ENCODE measurements at regions not wholly inside any gene's neighbourhood (a gene's known extent, or its start where the extent isn't known, plus 50 kb on each side); places are given as distances from the start of the nearest gene placed in this dataset.

DNA sequence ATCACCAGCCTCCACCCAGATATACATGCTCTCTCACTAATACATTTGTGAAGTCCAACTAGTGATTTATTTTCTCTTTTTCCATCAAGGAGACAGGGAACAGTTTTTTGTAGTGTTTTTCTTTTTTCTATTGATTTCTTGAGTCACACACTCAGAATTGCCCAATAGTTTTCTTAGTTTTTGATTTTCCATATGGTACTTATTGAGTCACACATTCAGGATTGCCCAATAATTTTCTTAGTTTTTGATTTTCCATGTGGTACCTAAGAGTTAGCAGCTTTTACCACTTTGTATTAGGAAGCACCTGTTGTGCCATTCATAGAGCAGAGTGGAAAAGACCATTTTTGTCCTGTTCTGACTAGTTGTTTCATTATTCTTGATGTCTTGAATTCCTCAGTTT is 1268.8 kb downstream of the EPHA7 start:
- H3K4me3 ChIP-seq (ENCODE audit: low read depth, poor library complexity, severe bottlenecking) = no peak overlapping the region
- intact Hi-C loops (cut with DNase I; ENCODE audit: low total_unique reads) = no loop called here
- TF ChIP-seq POLR2A (IDR thresholded peaks at IDR 0.05) = no peak
- TF ChIP-seq CTCF (IDR thresholded peaks at IDR 0.05) = no peak
- DNase-seq (ENCODE audit: low spot score in 2 of 2) = no peak

GRCh38 chr6:92147246-92147645 is 1272.1 kb downstream of the EPHA7 start:
- intact Hi-C loops (cut with DNase I; ENCODE audit: low total_unique reads) = no loop called here
- no peak for DNase-seq (ENCODE audit: low spot score in 2 of 2)
- no peak for TF ChIP-seq POLR2A (IDR thresholded peaks at IDR 0.05)
- no peak for TF ChIP-seq CTCF (IDR thresholded peaks at IDR 0.05)
- WGBS, 2 donors = 88 to 92% methylated on average over 1 of the region's 1 CpG
- no peak overlapping the region for H3K4me3 ChIP-seq (ENCODE audit: low read depth, poor library complexity, severe bottlenecking)

DNA sequence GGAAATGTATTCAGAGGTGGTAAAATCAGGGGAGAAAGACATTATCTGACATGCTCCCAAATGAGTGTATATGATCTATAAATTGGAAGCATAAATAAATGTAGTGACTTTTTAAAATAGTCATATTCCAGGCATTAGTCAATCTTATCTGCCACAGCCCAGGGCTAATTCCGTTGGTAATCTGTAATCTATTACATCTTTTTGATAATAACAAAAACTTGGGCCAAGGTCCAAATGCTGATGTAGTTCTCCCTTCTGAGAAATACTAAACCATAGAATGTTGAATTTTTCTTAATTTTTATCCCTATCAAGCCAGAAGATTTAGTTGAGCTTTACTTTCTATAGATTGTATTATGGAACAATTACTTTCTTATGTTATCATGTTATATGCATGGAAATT is 1279.8 kb downstream of the EPHA7 start:
- no peak for TF ChIP-seq CTCF (IDR thresholded peaks at IDR 0.05)
- 14 to 22% methylated on average over 1 of the region's 1 CpG for WGBS, 2 donors
- DNase-seq (ENCODE audit: low spot score in 2 of 2) = no peak

GRCh38 chr6:92132957-92133356 is 1286.4 kb downstream of the EPHA7 start:
- 82 to 83% methylated on average over 2 of the region's 2 CpGs for WGBS, 2 donors
- intact Hi-C loops (cut with DNase I; ENCODE audit: low total_unique reads) = no loop called here
- no peak overlapping the region for H3K4me3 ChIP-seq (ENCODE audit: low read depth, poor library complexity, severe bottlenecking)
- TF ChIP-seq CTCF (IDR thresholded peaks at IDR 0.05) = no peak
- TF ChIP-seq POLR2A (IDR thresholded peaks at IDR 0.05) = no peak
- DNase-seq (ENCODE audit: low spot score in 2 of 2) = no peak

More for the DNA sequence above, 1279.8 kb downstream of the EPHA7 start:
- no peak overlapping the region for H3K4me3 ChIP-seq (ENCODE audit: low read depth, poor library complexity, severe bottlenecking)
- intact Hi-C loops (cut with DNase I; ENCODE audit: low total_unique reads) = no loop called here

DNA sequence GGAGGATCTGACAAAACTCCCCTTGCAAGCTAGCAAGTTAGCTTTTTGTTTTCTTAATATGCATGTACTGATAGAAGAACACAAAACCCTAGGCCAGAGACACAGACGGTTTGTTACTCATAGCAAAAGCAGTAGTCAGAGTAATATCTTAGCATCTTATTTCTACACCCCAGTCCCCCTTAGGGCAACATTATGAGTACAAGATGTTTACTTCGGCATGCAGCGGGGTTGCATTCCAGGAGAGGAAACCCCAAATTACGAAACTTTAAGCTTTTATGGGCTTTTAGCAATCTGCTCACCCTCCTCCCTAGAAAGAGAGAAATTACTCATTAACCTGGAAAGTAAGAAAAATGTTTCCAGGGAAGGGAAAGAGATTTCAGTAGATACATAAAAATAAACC is 1286.9 kb downstream of the EPHA7 start:
- intact Hi-C loops (cut with DNase I; ENCODE audit: low total_unique reads) = no loop called here
- no peak for DNase-seq (ENCODE audit: low spot score in 2 of 2)
- H3K4me3 ChIP-seq (ENCODE audit: low read depth, poor library complexity, severe bottlenecking) = no peak overlapping the region
- WGBS, 2 donors = 51 to 58% methylated on average over 4 of the region's 4 CpGs
- TF ChIP-seq CTCF (IDR thresholded peaks at IDR 0.05) = no peak
- TF ChIP-seq POLR2A (IDR thresholded peaks at IDR 0.05) = no peak

DNA sequence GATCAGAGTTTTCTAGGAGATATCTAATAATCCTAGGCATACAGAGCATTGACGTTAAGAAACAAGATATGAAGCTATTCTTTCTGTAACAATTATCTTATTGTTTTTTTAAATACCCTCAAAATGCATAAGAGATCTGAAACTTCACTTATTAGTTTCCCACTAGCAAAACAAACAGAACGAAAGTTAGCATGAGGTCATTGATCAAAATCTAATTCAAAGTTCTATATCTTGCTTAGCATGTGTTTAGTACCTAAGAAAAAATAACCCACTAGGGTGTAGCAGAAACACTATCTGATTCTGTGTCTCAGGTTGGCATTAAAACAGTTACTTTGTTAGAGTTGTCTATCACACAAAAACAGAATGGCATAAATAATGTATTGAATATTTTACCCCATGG is 1288.4 kb downstream of the EPHA7 start:
- TF ChIP-seq POLR2A (IDR thresholded peaks at IDR 0.05) (no peak), CTCF (IDR thresholded peaks at IDR 0.05) (no peak)
- no peak for DNase-seq (ENCODE audit: low spot score in 2 of 2)
- intact Hi-C loops (cut with DNase I; ENCODE audit: low total_unique reads) = no loop called here
- 74 to 84% methylated on average over 2 of the region's 2 CpGs for WGBS, 2 donors
- no peak overlapping the region for H3K4me3 ChIP-seq (ENCODE audit: low read depth, poor library complexity, severe bottlenecking)
